ENCODE measurements at regions not wholly inside any gene's neighbourhood (a gene's known extent, or its start where the extent isn't known, plus 50 kb on each side); places are given as distances from the start of the nearest gene placed in this dataset.

GRCh38 chr7:13067036-13067435 is 379.6 kb downstream of the ARL4A start:
- ChIA-PET CTCF (no interaction called here), POLR2A (no interaction called here)
- H3K9ac ChIP-seq (replicated peaks; ENCODE audit: extremely low read depth, insufficient read depth, low read length): no peak overlapping the region
- no peak overlapping the region for H2AFZ ChIP-seq (ENCODE audit: low read depth, low read length)
- H3K9me1 ChIP-seq (replicated peaks; ENCODE audit: control insufficient read depth, extremely low read depth, insufficient read depth, low read length): no peaks in the 10 kb centered on the region
- no peak overlapping the region for H3K27ac ChIP-seq (ENCODE audit: insufficient read depth, low read depth, low read length)
- no peaks in the 10 kb centered on the region for H3K27me3 ChIP-seq (ENCODE audit: control insufficient read depth in 2 of 2, insufficient read depth in 2 of 2, low read length in 2 of 2)
- no peaks in the 10 kb centered on the region for H4K20me1 ChIP-seq (replicated peaks; ENCODE audit: control insufficient read depth, extremely low read depth, insufficient read depth, low read length)
- no peaks in the 10 kb centered on the region for H3K36me3 ChIP-seq (ENCODE audit: control insufficient read depth in 2 of 2, extremely low read depth in 1 of 2, insufficient read depth in 2 of 2, low read length in 2 of 2)
- H3K4me1 ChIP-seq (ENCODE audit: control insufficient read depth, extremely low read depth, insufficient read depth, low read length): no peaks in the 10 kb centered on the region
- no peak for FAIRE-seq
- H3K79me2 ChIP-seq (ENCODE audit: control insufficient read depth, insufficient read depth, low read length): no peaks in the 10 kb centered on the region
- TF ChIP-seq EZH2 (IDR thresholded peaks at IDR 0.05; ENCODE audit: borderline replicate concordance, low read depth, low read length, severe bottlenecking) (no peak), POLR2AphosphoS5 (IDR thresholded peaks at IDR 0.05; ENCODE audit: insufficient read depth, low read depth, low read length) (no peak), POLR2A (IDR thresholded peaks at IDR 0.05; ENCODE audit: low read depth, low read length) (no peak), CTCF (IDR thresholded peaks at IDR 0.05; ENCODE audit: extremely low read depth in 1 of 2, insufficient read depth in 1 of 2, low read depth in 1 of 2, low read length in 2 of 2) (no peak), GATA2 (IDR thresholded peaks at IDR 0.05; ENCODE audit: insufficient read depth, insufficient read length, low read depth, low read length) (no peak)
- TF ChIP-seq, protein P1, sequence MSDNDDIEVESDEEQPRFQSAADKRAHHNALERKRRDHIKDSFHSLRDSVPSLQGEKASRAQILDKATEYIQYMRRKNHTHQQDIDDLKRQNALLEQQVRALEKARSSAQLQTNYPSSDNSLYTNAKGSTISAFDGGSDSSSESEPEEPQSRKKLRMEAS (IDR thresholded peaks at IDR 0.05; ENCODE audit: insufficient read depth, insufficient read length): no peak
- dilution Hi-C loops (cut with MboI; ENCODE audit: extremely low pct_ligation_motif_present, low sequenced_read_pairs) (no loop called here), intact Hi-C loops (cut with micrococcal nuclease) (no loop called here)
- DNase-seq (ENCODE audit: low read depth, low spot score): no peak
- no peak overlapping the region for H3K4me2 ChIP-seq (ENCODE audit: insufficient read depth, low read length)
- no peaks in the 10 kb centered on the region for H3K9me3 ChIP-seq (replicated peaks; ENCODE audit: control insufficient read depth, insufficient read depth, low read length)
- no peak overlapping the region for H3K4me3 ChIP-seq (replicated peaks in 1 of 3; ENCODE audit: insufficient read depth in 1 of 3, low read depth in 1 of 3, low read length in 3 of 3)
- BruUV-seq (replicated peaks): no TSS peak

DNA sequence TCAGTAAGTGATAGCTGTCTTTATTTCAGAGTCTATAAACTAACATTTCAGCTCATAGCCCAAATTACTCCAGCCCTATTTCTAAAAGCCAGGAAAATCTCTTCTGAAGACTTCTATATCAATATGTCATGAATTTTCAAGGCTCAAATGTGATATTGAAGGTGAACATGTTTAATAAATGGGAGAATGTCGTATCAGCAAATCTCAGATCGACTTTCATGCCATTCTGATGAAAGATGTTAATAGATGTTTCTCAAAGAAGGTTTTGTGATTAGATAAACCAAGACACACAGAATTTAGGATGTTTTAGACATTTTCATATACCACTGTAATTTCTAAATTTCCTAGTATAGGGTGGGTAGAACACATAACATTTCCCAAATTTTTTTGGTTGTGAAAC is 380.6 kb downstream of the ARL4A start:
- intact Hi-C loops (cut with micrococcal nuclease) (no loop called here), dilution Hi-C loops (cut with MboI; ENCODE audit: extremely low pct_ligation_motif_present, low sequenced_read_pairs) (no loop called here)
- no peaks in the 10 kb centered on the region for H3K27me3 ChIP-seq (ENCODE audit: control insufficient read depth in 2 of 2, insufficient read depth in 2 of 2, low read length in 2 of 2)
- no TSS peak for BruUV-seq (replicated peaks)
- no peak overlapping the region for H3K4me3 ChIP-seq (replicated peaks in 1 of 3; ENCODE audit: insufficient read depth in 1 of 3, low read depth in 1 of 3, low read length in 3 of 3)
- H3K79me2 ChIP-seq (ENCODE audit: control insufficient read depth, insufficient read depth, low read length): no peaks in the 10 kb centered on the region
- H4K20me1 ChIP-seq (replicated peaks; ENCODE audit: control insufficient read depth, extremely low read depth, insufficient read depth, low read length): no peaks in the 10 kb centered on the region
- ChIA-PET CTCF (interaction anchor here (0.6 kb wide), 1 partner anchor 770 kb away, joined by 3 read pairs; no protein-coding TSS in a partner anchor), POLR2A (no interaction called here)
- no peak for TF ChIP-seq CTCF (IDR thresholded peaks at IDR 0.05; ENCODE audit: extremely low read depth in 1 of 2, insufficient read depth in 1 of 2, low read depth in 1 of 2, low read length in 2 of 2)
- no peak for TF ChIP-seq JUN (IDR thresholded peaks at IDR 0.05; ENCODE audit: borderline replicate concordance, insufficient read depth, insufficient read length, low read depth)
- TF ChIP-seq, protein P1 (IDR thresholded peaks at IDR 0.05; ENCODE audit: insufficient read depth, insufficient read length): no peak
- TF ChIP-seq EZH2 (IDR thresholded peaks at IDR 0.05; ENCODE audit: borderline replicate concordance, low read depth, low read length, severe bottlenecking): no peak
- no peaks in the 10 kb centered on the region for H3K36me3 ChIP-seq (ENCODE audit: control insufficient read depth in 2 of 2, extremely low read depth in 1 of 2, insufficient read depth in 2 of 2, low read length in 2 of 2)
- DNase-seq (ENCODE audit: low read depth, low spot score) (no peak), FAIRE-seq (no peak)
- no peak overlapping the region for H3K4me2 ChIP-seq (ENCODE audit: insufficient read depth, low read length)
- H3K4me1 ChIP-seq (ENCODE audit: control insufficient read depth, extremely low read depth, insufficient read depth, low read length): no peaks in the 10 kb centered on the region
- no peak overlapping the region for H3K27ac ChIP-seq (ENCODE audit: insufficient read depth, low read depth, low read length)
- H2AFZ ChIP-seq (ENCODE audit: low read depth, low read length): no peak overlapping the region
- H3K9me3 ChIP-seq (replicated peaks; ENCODE audit: control insufficient read depth, insufficient read depth, low read length): no peaks in the 10 kb centered on the region
- no peaks in the 10 kb centered on the region for H3K9me1 ChIP-seq (replicated peaks; ENCODE audit: control insufficient read depth, extremely low read depth, insufficient read depth, low read length)
- no peak overlapping the region for H3K9ac ChIP-seq (replicated peaks; ENCODE audit: extremely low read depth, insufficient read depth, low read length)

All from endothelial cell of umbilical vein (primary cell).